Neural cell (in vitro differentiated cells): ENCODE measurements at regions not wholly inside any gene's neighbourhood (a gene's known extent, or its start where the extent isn't known, plus 50 kb on each side); places are given as distances from the start of the nearest gene placed in this dataset.

ENCODE experiments used
- TAF1 ChIP-seq: IDR thresholded peaks from 2 replicates; pipeline ENCODE4 v1.6.1; 2012; ENCODE audit warnings: low read depth
- TF ChIP-seq, protein P1 (sequence below): fragments of 450-650 bp; IDR thresholded peaks from 2 replicates; pipeline ENCODE4 v1.5.1; 2014; ENCODE audit warnings: antibody characterized with exemption, mild to moderate bottlenecking, moderate library complexity; ENCODE audit not compliant: poor library complexity, severe bottlenecking

DNA sequence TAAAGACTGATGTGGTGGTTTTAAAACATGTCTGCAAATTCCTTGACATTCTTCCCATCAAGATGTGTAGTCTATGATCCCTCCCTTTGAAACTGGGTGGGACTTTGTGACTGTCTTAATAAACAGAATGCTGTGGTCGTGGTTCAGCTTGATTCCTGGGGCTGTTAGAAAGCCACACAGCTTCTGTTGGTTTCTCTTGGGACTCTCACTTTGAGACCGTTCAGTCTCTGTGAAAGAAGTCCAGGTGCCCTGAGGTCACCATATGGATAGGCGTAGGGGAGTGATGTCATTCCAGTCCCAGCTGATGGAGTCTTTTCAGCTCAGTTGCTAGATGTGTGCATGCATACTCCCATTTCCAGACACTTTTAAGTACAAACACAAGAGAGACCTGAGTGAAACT, 216.6 kb downstream of the KDR start:
- no peak for TF ChIP-seq TAF1
- TF ChIP-seq, protein P1, sequence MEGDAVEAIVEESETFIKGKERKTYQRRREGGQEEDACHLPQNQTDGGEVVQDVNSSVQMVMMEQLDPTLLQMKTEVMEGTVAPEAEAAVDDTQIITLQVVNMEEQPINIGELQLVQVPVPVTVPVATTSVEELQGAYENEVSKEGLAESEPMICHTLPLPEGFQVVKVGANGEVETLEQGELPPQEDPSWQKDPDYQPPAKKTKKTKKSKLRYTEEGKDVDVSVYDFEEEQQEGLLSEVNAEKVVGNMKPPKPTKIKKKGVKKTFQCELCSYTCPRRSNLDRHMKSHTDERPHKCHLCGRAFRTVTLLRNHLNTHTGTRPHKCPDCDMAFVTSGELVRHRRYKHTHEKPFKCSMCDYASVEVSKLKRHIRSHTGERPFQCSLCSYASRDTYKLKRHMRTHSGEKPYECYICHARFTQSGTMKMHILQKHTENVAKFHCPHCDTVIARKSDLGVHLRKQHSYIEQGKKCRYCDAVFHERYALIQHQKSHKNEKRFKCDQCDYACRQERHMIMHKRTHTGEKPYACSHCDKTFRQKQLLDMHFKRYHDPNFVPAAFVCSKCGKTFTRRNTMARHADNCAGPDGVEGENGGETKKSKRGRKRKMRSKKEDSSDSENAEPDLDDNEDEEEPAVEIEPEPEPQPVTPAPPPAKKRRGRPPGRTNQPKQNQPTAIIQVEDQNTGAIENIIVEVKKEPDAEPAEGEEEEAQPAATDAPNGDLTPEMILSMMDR = no peak
